H1 (cell line): ENCODE measurements at regions not wholly inside any gene's neighbourhood (a gene's known extent, or its start where the extent isn't known, plus 50 kb on each side); places are given as distances from the start of the nearest gene placed in this dataset.

ENCODE experiments used
- CTCF ChIA-PET: fragments of 300-600 bp; sonication (Branson Sonifier 250); formaldehyde crosslinking; loops from one replicate; lab custom pipeline; 2021; ENCODE audit not compliant: partially characterized antibody; lab: Charles Lee
- POLR2A ChIA-PET: fragments of 300-600 bp; sonication (Branson Sonifier 250); formaldehyde crosslinking; loops from one replicate; lab custom pipeline; 2021; ENCODE audit warnings: inconsistent platforms; ENCODE audit not compliant: partially characterized antibody; lab: Charles Lee
- DNase-seq, 2 experiments: peaks; one replicate each; pipeline versions ENCODE4 v3.0.0 to v3.0.0-alpha.2; 2010 to 2022; ENCODE audit warnings: low spot score in 2 of 2, low read depth in 1 of 2, mixed read lengths in 1 of 2
- FAIRE-seq: peaks from 2 replicates; lab custom pipeline; 2011; peaks lifted over from hg19 to GRCh38; lab: Jason Lieb, UNC
- H2AFZ ChIP-seq: 2 replicates; pipeline ENCODE4 v1.8.1; 2012; ENCODE audit warnings: low read length, inconsistent platforms
- H2AK5ac ChIP-seq: 2 replicates; pipeline ENCODE4 v1.6.1; 2013; ENCODE audit warnings: low read depth, low read length
- H2BK120ac ChIP-seq: replicated peaks from 2 replicates; pipeline ENCODE3; 2013; ENCODE audit warnings: low read depth, low read length, inconsistent platforms
- H2BK12ac ChIP-seq: 2 replicates; pipeline ENCODE4 v1.6.1; 2013; ENCODE audit warnings: low read depth, low read length
- H2BK15ac ChIP-seq: 2 replicates; pipeline ENCODE4 v1.6.1; 2013; ENCODE audit warnings: low read length
- H2BK20ac ChIP-seq: 2 replicates; pipeline ENCODE4 v1.6.1; 2013; ENCODE audit warnings: low read length
- H2BK5ac ChIP-seq: 2 replicates; pipeline ENCODE4 v1.6.1; 2013; ENCODE audit warnings: low read depth, low read length
- H3K14ac ChIP-seq: 2 replicates; pipeline ENCODE4 v1.6.1; 2013; ENCODE audit warnings: inconsistent platforms; ENCODE audit not compliant: insufficient read length
- H3K18ac ChIP-seq: 2 replicates; pipeline ENCODE4 v1.6.1; 2013; ENCODE audit warnings: low read length; ENCODE audit errors: extremely low read depth
- H3K23ac ChIP-seq: 2 replicates; pipeline ENCODE4 v1.6.1; 2013; ENCODE audit warnings: inconsistent platforms; ENCODE audit not compliant: insufficient read length
- H3K23me2 ChIP-seq: 2 replicates; pipeline ENCODE4 v1.6.1; 2013; ENCODE audit warnings: low read depth, low read length
- H3K27ac ChIP-seq: 2 replicates; pipeline ENCODE4 v1.6.1; 2011; ENCODE audit warnings: low read depth, low read length, inconsistent platforms
- H3K27me3 ChIP-seq, 4 experiments: replicated peaks in 1 of 4; 1 replicate in 1 of 4; 2 replicates in 3 of 4; pipeline versions ENCODE4 v1.6.1 to v1.8.1; 2011 to 2013; ENCODE audit warnings: low read length in 3 of 4, mild to moderate bottlenecking in 3 of 4, inconsistent platforms in 2 of 4, mixed read lengths in 2 of 4, moderate library complexity in 1 of 4; ENCODE audit not compliant: control insufficient read depth in 3 of 4, insufficient read depth in 3 of 4; ENCODE audit errors: extremely low read depth in 1 of 4
- H3K36me3 ChIP-seq, 4 experiments: 2 replicates each; pipeline versions ENCODE4 v1.6.1 to v1.8.1; 2011 to 2013; ENCODE audit warnings: mild to moderate bottlenecking in 4 of 4, low read length in 3 of 4, moderate library complexity in 2 of 4, control low read depth in 1 of 4, inconsistent platforms in 1 of 4; ENCODE audit not compliant: insufficient read depth in 4 of 4, control insufficient read depth in 2 of 4
- H3K4ac ChIP-seq: replicated peaks from 2 replicates; pipeline ENCODE3; 2013; ENCODE audit warnings: low read length, low read depth, mixed read lengths, inconsistent platforms; ENCODE audit not compliant: insufficient read length
- H3K4me1 ChIP-seq, 4 experiments: replicated peaks in 1 of 4; 1 replicate in 1 of 4; 2 replicates in 3 of 4; pipeline versions ENCODE4 v1.6.1 to v1.8.1; 2011 to 2013; ENCODE audit warnings: low read length in 3 of 4, inconsistent platforms in 2 of 4, mixed read lengths in 1 of 4; ENCODE audit not compliant: insufficient read depth in 4 of 4, control insufficient read depth in 3 of 4
- H3K4me2 ChIP-seq, 2 experiments: 2 replicates each; pipeline versions ENCODE4 v1.6.1 to v1.8.1; 2011 to 2013; ENCODE audit warnings: low read depth in 2 of 2, low read length in 2 of 2, control low read depth in 1 of 2, inconsistent platforms in 1 of 2, mild to moderate bottlenecking in 1 of 2; ENCODE audit not compliant: insufficient read depth in 1 of 2
- H3K4me3 ChIP-seq, 4 experiments: fragments of 200-600, 300-600 bp in 1 of 4; sonication (generic), shearing (Covaris generic), sonication (Bioruptor Twin) in 1 of 4; 2 replicates each; pipeline versions ENCODE4 v1.5.1 to v1.8.1; 2011 to 2016; ENCODE audit warnings: low read length in 4 of 4, low read depth in 3 of 4, control low read depth in 2 of 4, inconsistent platforms in 2 of 4, mild to moderate bottlenecking in 2 of 4, mixed read lengths in 1 of 4, moderate library complexity in 1 of 4; ENCODE audit not compliant: insufficient read depth in 2 of 4; ENCODE audit errors: extremely low read depth in 1 of 4
- H3K56ac ChIP-seq: replicated peaks from 2 replicates; pipeline ENCODE3; 2013; ENCODE audit warnings: low read depth, mild to moderate bottlenecking, mixed read lengths, low read length, inconsistent platforms; ENCODE audit not compliant: insufficient read length
- H3K79me1 ChIP-seq: 2 replicates; pipeline ENCODE4 v1.6.1; 2013; ENCODE audit warnings: low read depth, low read length, control low read depth
- H3K79me2 ChIP-seq, 2 experiments: 2 replicates each; pipeline versions ENCODE4 v1.6.1 to v1.8.1; 2012 to 2013; ENCODE audit warnings: low read length in 2 of 2, mild to moderate bottlenecking in 2 of 2, inconsistent platforms in 1 of 2; ENCODE audit not compliant: insufficient read depth in 2 of 2, control insufficient read depth in 1 of 2
- H3K9ac ChIP-seq, 4 experiments: replicated peaks in 1 of 4; 1 replicate in 1 of 4; 2 replicates in 3 of 4; pipeline versions ENCODE4 v1.6.1 to v1.8.1; 2011 to 2013; ENCODE audit warnings: low read depth in 3 of 4, low read length in 3 of 4, control low read depth in 2 of 4, mild to moderate bottlenecking in 2 of 4, moderate library complexity in 2 of 4, inconsistent platforms in 1 of 4; ENCODE audit errors: extremely low read depth in 1 of 4
- H3K9me3 ChIP-seq, 2 experiments: 2 replicates each; pipeline versions ENCODE4 v1.6.1 to v1.8.1; 2012 to 2013; ENCODE audit warnings: mild to moderate bottlenecking in 2 of 2, moderate library complexity in 2 of 2, control low read depth in 1 of 2, inconsistent platforms in 1 of 2, low read depth in 1 of 2, low read length in 1 of 2, mixed read lengths in 1 of 2; ENCODE audit not compliant: insufficient read depth in 2 of 2
- H4K20me1 ChIP-seq, 2 experiments: replicated peaks in 1 of 2; 2 replicates each; pipeline versions ENCODE3 to v1.8.1; 2011 to 2013; ENCODE audit warnings: inconsistent platforms in 2 of 2, low read length in 2 of 2, mild to moderate bottlenecking in 1 of 2; ENCODE audit not compliant: insufficient read depth in 2 of 2, control insufficient read depth in 1 of 2
- H4K5ac ChIP-seq: 2 replicates; pipeline ENCODE4 v1.6.1; 2013; ENCODE audit warnings: low read length, low read depth, mixed read lengths, inconsistent platforms; ENCODE audit not compliant: insufficient read length
- H4K8ac ChIP-seq: 2 replicates; pipeline ENCODE4 v1.8.0; 2013; ENCODE audit warnings: mild to moderate bottlenecking, moderate library complexity, low read length, inconsistent platforms; ENCODE audit not compliant: insufficient read depth; ENCODE audit errors: extremely low read depth
- H4K91ac ChIP-seq: replicated peaks from 2 replicates; pipeline ENCODE3; 2013; ENCODE audit warnings: low read length, mixed read lengths, inconsistent platforms; ENCODE audit not compliant: insufficient read length
- JUN ChIP-seq: IDR thresholded peaks from 2 replicates; pipeline ENCODE4 v1.6.1; 2011; ENCODE audit warnings: low read depth, mild to moderate bottlenecking, improper control_type of control experiment, low read length
- KDM5A ChIP-seq: fragments of 200-600 bp; IDR thresholded peaks from 2 replicates; pipeline ENCODE4 v1.7.1; 2012; ENCODE audit warnings: mild to moderate bottlenecking, low read length, inconsistent platforms, mixed read lengths
- TAF7 ChIP-seq: optimal IDR thresholded peaks from 2 replicates; pipeline ENCODE3; 2011; ENCODE audit warnings: low read depth, mild to moderate bottlenecking, inconsistent platforms, low read length, moderate library complexity, borderline replicate concordance
- WGBS, 2 experiments: shearing (Covaris generic) in 1 of 2; methylation state at CpG; one replicate each; pipeline versions ENCODE4 v1.1.6 to v1.1.7; 2013 to 2015; ENCODE audit warnings: low lambda C conversion rate in 2 of 2, mixed read lengths in 2 of 2, inconsistent platforms in 1 of 2, low coverage in 1 of 2, missing lambda C conversion rate in 1 of 2; ENCODE audit not compliant: insufficient replicate concordance in 2 of 2, insufficient coverage in 1 of 2, insufficient read length in 1 of 2; ENCODE audit errors: extremely low coverage in 1 of 2, missing lambda C conversion rate in 1 of 2; 5-methylcytosine and 5-hydroxymethylcytosine counted together

DNA sequence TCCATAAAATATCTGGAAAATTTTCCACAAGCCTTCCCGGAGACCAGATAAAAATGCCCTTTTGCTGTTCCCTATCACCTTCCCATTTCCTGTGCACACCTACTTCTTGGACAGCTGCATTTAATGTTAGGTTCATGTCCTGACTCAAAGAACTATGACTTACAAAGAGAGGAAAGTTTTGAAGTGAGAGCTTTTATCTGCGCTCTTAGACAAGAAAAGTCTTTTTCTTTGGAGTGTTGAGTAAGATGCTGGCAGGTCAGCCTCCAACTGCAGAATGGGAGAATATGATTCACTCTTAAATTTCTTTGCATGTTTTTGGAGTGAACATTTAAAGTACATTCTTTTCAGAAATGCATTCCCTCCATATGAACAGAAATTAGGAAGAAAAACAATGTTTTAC, 147.3 kb upstream of the DPH6 start:
- H3K4me1 ChIP-seq: no peaks in the 10 kb centered on the region; a peak in 3 of 7 replicates
- H3K23ac ChIP-seq: no peak overlapping the region
- TF ChIP-seq JUN: no peak
- TF ChIP-seq KDM5A: no peak
- TF ChIP-seq TAF7: no peak

More for the DNA sequence above, 147.3 kb upstream of the DPH6 start:
- no peak overlapping the region for H3K4ac ChIP-seq
- no peak overlapping the region for H3K9ac ChIP-seq
- H2BK5ac ChIP-seq: no peak overlapping the region
- no peak overlapping the region for H3K14ac ChIP-seq
- no peak overlapping the region for H4K91ac ChIP-seq
- H4K8ac ChIP-seq: no peak overlapping the region
- H3K27ac ChIP-seq: no peak overlapping the region
- no peak overlapping the region for H4K5ac ChIP-seq
- CTCF ChIA-PET: no interaction called here
- H3K18ac ChIP-seq: no peak overlapping the region
- H3K36me3 ChIP-seq: no peaks in the 10 kb centered on the region
- H2BK12ac ChIP-seq: no peak overlapping the region
- H3K79me2 ChIP-seq: no peaks in the 10 kb centered on the region
- FAIRE-seq (no peak), DNase-seq (no peak)
- no peak overlapping the region for H2AK5ac ChIP-seq
- no peaks in the 10 kb centered on the region for H3K27me3 ChIP-seq
- no peak overlapping the region for H2BK15ac ChIP-seq
- no peak overlapping the region for H3K4me2 ChIP-seq
- no peak overlapping the region for H2BK120ac ChIP-seq
- no peak overlapping the region for H3K56ac ChIP-seq
- no peaks in the 10 kb centered on the region for H3K9me3 ChIP-seq
- no peak overlapping the region for H3K4me3 ChIP-seq
- no peaks in the 10 kb centered on the region for H3K23me2 ChIP-seq
- H3K79me1 ChIP-seq: no peaks in the 10 kb centered on the region
- WGBS, 2 experiments: 94% methylated on average over 2 of the region's 2 CpGs; no CpG with 5 or more reads in 1 of the 2 experiments
- H2AFZ ChIP-seq: no peak overlapping the region
- POLR2A ChIA-PET: no interaction called here
- H2BK20ac ChIP-seq: no peak overlapping the region
- H4K20me1 ChIP-seq: no peaks in the 10 kb centered on the region
